ENCODE measurements at regions not wholly inside any gene's neighbourhood (a gene's known extent, or its start where the extent isn't known, plus 50 kb on each side); places are given as distances from the start of the nearest gene placed in this dataset.

DNA sequence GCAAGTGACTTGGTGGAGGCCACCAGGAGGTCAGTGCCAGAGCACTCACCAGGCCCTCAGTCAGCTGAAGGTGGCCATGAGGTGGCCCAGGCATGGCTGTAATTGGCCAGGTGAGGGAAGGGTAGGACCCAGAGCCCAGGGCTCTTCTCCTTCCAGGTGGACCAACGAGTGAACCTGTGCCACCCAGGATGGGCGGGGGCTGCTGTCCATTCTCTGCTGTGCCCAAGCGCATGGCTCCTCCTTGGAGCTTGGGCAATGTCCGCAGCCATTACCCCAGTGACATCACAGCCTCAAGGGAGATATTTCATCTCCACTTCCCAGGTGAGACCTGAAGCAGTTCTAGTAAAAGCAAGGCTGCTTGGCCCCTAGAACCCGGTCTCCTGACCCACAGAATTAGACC is 303.0 kb upstream of the FOXF1 start:
- no peak for DNase-seq (ENCODE audit: low read depth in 4 of 4, low spot score in 3 of 4)

GRCh38 chr16:86209202-86209601 is 301.1 kb upstream of the FOXF1 start:
- no peak for DNase-seq (ENCODE audit: low read depth in 4 of 4, low spot score in 3 of 4)

GRCh38 chr16:86210403-86211193 is 299.7 kb upstream of the FOXF1 start:
- no peak for DNase-seq (ENCODE audit: low read depth in 4 of 4, low spot score in 3 of 4)

DNA sequence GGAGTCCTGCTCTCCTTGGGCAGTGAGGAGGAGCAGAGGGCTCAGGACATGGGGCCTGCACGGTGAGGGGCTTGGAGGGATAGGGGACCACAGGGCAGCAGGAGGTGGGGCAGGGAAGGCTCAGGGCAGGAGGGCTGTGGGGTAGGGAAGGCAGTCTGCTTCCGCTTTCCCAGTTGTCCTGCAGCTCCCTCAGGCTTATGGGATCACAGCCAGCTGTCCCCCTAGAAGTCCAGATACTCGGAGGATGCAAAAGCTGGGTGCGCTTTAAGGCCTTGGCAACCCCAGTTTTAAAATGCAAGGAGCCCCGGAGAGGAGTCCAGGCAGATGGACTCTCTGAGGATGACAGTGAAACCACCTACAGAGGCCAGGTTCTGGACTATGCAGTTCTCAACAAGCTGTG is 299.1 kb upstream of the FOXF1 start:
- DNase-seq (ENCODE audit: low read depth in 4 of 4, low spot score in 3 of 4), result no peak

DNA sequence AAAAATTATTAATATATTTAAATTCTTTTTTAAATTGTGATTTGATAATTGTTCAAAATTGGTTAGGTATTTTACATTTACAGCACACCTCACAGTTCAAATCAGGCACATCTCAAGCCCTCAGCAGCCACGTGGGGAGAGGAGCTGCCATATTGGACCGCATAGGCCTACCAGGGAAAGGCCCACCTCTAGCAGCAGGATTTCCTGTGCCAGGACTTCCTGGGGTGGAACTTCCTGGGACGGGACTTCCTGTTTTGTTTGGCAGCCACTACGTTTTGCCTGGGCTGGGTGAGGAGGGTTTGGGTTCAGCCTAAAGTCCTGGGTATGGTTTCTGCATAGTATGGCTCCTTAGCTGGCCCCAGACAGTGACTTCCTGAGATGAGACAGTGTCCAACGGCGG is 298.5 kb upstream of the FOXF1 start:
- no peak for DNase-seq (ENCODE audit: low read depth in 4 of 4, low spot score in 3 of 4)

DNA sequence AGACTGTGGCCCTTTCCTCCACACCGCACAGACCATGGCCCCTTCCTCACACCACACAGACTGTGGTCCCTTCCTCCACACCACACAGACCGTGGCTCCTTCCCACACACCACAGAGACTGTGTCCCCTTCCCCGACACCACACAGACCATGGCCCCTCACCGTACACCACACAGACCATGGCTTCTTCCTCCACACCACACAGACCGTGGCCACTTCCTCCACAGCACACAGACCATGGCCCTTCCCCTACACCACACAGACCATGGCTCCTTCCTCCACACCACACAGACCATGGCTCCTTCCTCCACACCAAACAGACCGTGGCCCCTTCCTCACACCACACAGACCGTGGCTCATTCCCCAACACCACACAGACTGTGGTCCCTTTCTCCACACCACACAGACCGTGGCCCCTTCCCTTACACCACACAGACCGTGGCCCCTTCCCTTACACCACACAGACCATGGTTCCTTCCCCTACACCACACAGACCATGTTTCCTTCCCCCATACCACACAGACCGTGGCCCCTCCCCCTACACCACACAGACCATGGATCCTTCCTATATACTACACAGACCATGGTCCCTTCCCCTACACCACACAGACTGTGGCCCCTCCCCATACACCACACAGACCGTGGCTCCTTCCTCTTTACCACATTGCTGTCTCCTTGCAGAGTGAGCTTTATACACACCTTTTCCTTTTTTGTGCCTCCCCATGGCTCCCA is 297.5 kb upstream of the FOXF1 start:
- DNase-seq (ENCODE audit: low read depth in 4 of 4, low spot score in 3 of 4), result no peak

- DNase-seq (ENCODE audit: low read depth in 4 of 4, low spot score in 3 of 4), result no peak
These were observed 296.7 kb upstream of the FOXF1 start for GRCh38 chr16:86213437-86214205.

DNA sequence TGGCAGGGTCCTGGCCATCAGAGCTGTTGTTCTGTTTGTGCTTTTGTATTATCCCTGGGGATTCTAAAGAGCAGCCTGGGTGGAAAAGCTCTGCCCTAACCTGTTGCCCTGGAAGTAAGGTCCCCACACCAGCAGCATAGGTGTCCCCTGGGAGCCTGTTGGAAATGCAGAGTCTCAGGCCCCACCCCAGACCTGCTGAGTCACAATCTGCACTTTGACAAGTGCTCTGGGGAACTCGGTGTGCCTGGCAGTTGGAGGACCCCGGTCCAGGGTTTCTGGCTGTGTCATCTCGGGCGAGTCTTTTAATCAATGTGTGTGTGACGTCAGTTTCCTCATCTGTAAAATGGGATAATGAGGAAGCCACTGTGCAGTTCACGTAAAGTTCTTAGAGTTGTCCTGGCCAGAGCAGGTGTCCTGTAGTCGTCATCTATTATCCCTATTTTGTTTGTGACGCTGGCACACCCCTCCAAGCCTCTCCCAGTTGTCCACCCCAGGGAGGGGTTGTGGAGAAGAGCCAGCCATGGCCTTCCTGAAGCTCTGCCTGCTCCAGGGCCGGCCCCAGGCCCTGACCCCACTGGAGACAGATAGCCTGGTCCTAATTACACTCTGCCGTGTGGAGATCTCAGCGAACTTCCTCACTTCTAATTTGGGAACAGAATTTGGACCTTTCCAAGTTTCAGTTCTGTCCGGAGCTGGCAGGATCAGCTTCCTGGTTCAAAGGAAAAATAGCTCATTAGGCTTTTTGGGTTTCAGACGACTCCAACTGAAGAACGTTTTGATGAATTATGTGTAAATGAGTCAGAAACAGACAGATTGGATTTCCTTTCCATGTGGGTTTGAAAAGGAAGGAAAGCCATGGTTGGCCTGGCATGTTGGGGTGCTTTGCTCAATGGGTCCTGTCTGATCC is 295.7 kb upstream of the FOXF1 start:
- no peak for DNase-seq (ENCODE audit: low read depth in 4 of 4, low spot score in 3 of 4)

DNA sequence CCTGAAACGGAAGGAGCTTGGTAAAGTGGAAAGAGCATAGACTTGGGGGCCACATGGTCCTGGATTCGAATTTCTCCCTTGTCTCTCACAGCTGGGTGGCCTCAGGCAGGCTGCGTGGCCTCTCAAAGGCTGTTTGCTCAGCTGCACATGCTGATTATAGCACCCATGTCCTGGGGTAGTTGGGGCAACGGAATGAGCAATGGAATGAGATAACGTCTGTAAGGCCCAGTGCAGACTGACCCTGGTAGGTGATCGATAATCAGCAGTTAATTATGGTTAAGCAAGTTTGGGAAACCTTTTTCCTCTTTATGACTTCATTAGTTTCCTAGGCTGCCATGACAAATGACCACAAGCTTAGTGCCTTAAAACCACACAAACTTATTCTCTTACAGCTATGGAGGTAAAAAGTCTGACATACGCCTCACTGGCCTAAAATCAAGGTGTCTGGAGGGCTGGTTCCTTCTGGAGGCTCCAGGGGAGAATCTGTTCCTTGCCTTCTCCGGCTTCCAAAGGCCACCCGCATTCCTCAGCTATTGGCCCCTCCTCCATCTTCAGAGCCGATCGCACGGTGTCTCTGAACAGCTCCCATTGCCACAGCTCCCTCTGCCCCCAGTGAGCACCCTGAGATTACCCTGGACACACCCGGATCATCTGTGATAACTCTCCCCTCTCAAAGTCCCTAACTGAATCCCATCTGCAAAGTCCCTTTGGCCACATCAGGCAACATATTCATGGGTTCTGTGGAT is 294.9 kb upstream of the FOXF1 start:
- no peak for DNase-seq (ENCODE audit: low read depth in 4 of 4, low spot score in 3 of 4)

- DNase-seq (ENCODE audit: low read depth in 4 of 4, low spot score in 3 of 4), result no peak
These were observed 294.2 kb upstream of the FOXF1 start for GRCh38 chr16:86215979-86216585.

- DNase-seq (ENCODE audit: low read depth in 4 of 4, low spot score in 3 of 4), result no peak
These were observed 293.7 kb upstream of the FOXF1 start for GRCh38 chr16:86216591-86216990.

GRCh38 chr16:86217001-86217890 is 293.1 kb upstream of the FOXF1 start:
- DNase-seq (ENCODE audit: low read depth in 4 of 4, low spot score in 3 of 4), result no peak

DNA sequence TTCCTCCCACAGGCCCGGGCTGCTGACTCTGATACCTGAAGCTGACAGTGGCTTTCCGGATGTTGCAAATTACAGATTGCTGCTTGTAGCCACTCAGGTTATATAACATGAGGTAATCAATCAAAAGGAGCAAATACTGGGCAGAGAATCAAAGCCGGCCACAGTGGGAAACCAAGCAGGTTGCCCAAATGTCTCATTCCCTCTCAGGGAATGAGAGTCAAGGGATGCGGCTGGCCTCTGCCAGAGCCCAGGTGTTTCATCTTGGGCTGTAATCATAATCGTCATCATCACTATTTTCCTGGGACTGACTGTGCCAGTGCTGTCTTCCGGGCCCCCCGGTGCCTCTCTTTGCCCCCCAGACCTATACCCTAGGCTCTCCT is 292.4 kb upstream of the FOXF1 start:
- no peak for DNase-seq (ENCODE audit: low read depth in 4 of 4, low spot score in 3 of 4)

- DNase-seq (ENCODE audit: low read depth in 4 of 4, low spot score in 3 of 4), result no peak
These were observed 291.7 kb upstream of the FOXF1 start for GRCh38 chr16:86218479-86219170.

- DNase-seq (ENCODE audit: low read depth in 4 of 4, low spot score in 3 of 4), result no peak
These were observed 290.5 kb upstream of the FOXF1 start for GRCh38 chr16:86219655-86220445.

- DNase-seq (ENCODE audit: low read depth in 4 of 4, low spot score in 3 of 4), result no peak
These were observed 289.8 kb upstream of the FOXF1 start for GRCh38 chr16:86220561-86220960.

DNA sequence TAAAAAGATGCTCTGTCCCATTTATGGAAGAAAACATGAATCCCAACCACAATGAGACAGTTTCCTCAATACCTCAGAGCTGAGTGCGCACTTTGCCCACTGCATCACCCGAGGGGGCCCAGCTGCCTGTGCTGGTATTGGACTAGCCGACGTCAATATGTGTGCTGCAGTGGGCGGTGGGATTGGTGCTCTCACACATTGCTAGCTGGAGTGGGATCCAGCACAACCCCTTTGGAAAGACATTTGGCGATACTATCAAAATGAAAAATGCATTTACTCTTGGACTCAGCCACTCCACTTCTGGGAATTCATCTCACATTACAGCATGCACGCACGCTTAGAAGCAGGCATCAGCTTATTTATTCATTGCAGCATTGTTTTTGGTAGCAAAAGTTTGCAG is 289.2 kb upstream of the FOXF1 start:
- no peak for DNase-seq (ENCODE audit: low read depth in 4 of 4, low spot score in 3 of 4)
